ENCODE measurements at regions not wholly inside any gene's neighbourhood (a gene's known extent, or its start where the extent isn't known, plus 50 kb on each side); places are given as distances from the start of the nearest gene placed in this dataset.

DNA sequence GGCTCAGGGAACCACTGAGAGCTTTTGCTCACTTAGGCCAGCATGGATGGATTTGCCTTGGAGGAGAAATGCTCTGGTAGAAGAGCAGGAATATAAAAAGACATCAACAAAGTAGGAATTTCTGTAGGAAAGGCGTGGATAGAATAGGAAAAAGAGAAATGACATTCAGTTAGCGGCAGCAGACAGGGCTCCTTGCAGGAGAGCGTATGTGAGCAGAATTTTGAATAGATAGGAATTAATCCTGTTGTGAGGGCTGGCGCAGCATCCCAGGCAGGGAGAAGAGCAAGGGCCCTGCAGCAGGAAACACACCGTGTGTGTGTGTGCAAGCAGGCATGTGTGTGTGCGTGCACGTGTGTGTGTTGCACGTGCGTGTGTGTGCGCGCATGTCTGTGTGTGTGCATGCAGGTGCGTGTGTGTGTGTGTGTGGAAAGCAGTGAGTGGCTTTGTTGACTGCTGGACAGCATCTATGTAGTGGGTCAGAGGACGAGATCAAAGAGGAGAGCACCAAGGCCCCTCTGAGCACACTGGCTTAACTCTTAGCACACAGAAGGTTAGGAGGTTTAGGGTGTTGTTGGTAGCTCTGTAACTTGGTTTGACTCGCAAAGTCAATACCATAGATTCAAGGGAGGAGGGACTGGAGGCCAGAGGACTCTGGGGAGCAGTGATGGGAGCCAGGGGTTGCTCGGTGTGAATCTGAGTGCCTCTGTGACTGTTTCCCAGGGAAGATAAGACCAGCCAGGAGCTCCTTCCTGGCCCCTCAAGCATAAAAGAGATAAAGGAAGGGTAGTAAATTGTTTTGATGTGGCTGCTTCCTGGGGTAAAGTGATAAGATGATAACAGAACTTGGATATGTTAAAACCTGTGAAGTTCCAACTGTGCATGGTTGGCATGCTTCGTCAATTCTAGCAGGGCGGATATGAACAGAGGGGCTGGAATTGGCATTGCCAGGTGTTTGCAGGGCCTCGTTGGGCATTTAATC is 639.5 kb downstream of the NR2F2 start (continued):
- TF ChIP-seq TSHZ2 (CRISPR knock-in tag; IDR thresholded peaks at IDR 0.05) (no peak), POU6F1 (CRISPR knock-in tag; IDR thresholded peaks at IDR 0.05; ENCODE audit: borderline replicate concordance, low read depth) (no peak)

DNA sequence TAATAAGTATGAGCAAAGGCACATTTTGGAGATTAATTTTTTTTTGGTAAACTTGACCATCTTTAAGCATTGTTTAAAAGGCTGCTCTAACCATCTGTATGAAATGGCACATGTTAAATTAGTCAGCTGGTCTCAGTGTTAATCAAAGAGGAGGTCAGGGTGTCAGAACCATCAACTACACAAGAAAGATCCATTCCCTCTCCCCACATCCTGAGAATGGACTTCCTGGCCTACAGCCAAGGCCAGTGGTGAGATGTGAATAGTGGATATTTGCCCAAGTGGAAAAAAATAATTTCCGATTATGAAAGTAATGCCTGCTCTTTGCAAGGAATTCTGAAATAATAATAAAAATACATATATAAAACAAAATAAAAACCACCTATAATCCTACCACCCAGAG is 641.7 kb downstream of the NR2F2 start:
- no peak for ATAC-seq
- TF ChIP-seq ISL1 (CRISPR knock-in tag; IDR thresholded peaks at IDR 0.05) (no peak), BACH2 (CRISPR knock-in tag; IDR thresholded peaks at IDR 0.05; ENCODE audit: borderline replicate concordance) (no peak), OSR1 (CRISPR knock-in tag; IDR thresholded peaks at IDR 0.05) (no peak)

DNA sequence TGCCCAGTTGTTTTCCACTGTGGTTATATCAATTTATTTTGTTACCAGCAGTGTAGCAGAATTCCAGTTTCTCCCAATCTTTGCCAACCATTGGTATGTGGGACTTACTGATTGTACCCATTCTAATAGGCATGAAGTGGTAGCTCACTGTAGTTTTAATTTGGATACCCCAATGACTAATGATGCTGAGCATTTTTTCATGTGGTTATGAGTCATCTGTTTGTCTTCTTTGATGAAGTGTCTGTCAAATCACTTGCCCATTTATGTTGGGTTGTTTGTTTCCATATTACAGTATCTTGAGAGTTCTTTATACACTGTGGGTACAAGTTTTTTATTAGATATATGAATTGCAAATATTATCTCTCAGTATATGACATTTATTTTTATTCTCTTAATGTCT is 644.3 kb downstream of the NR2F2 start:
- no peak for ATAC-seq
- TF ChIP-seq ZNF565 (CRISPR knock-in tag; conservative IDR thresholded peaks at IDR 0.05; ENCODE audit: low read depth) (no peak), TOX (CRISPR knock-in tag; IDR thresholded peaks at IDR 0.05; ENCODE audit: borderline replicate concordance) (no peak), SNAI2 (CRISPR knock-in tag; IDR thresholded peaks at IDR 0.05) (no peak), ZC3H10 (CRISPR knock-in tag; IDR thresholded peaks at IDR 0.05) (no peak)
- TF ChIP-seq, protein P1, sequence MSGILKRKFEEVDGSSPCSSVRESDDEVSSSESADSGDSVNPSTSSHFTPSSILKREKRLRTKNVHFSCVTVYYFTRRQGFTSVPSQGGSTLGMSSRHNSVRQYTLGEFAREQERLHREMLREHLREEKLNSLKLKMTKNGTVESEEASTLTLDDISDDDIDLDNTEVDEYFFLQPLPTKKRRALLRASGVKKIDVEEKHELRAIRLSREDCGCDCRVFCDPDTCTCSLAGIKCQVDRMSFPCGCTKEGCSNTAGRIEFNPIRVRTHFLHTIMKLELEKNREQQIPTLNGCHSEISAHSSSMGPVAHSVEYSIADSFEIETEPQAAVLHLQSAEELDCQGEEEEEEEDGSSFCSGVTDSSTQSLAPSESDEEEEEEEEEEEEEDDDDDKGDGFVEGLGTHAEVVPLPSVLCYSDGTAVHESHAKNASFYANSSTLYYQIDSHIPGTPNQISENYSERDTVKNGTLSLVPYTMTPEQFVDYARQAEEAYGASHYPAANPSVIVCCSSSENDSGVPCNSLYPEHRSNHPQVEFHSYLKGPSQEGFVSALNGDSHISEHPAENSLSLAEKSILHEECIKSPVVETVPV (CRISPR knock-in tag; IDR thresholded peaks at IDR 0.05) = no peak

DNA sequence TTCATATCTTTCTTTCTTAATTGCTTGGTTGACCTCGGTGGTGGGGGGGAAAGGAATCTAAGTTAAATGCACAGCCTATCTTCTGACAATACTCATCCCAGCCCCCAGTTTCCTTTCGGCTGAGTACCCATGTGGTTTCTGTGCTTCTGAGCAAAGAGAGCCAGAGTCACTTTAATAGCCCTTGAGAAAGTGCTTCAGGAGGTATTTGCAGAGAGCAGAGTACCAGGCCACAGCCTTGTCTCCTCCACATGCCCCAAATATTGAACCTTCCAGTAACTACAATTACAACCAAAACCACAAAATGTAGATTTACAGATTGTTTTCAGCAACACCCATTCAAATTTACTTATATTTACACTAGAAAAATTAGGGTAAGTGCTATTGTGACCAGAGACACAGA is 647.4 kb downstream of the NR2F2 start:
- TF ChIP-seq ZFP3 (CRISPR knock-in tag; IDR thresholded peaks at IDR 0.05) = no peak
- no peak for TF ChIP-seq CSDC2 (CRISPR knock-in tag; IDR thresholded peaks at IDR 0.05)
- ATAC-seq = no peak

GRCh38 chr15:96978937-96979473 is 648.5 kb downstream of the NR2F2 start:
- no peak for ATAC-seq
- TF ChIP-seq TSHZ2 (CRISPR knock-in tag; IDR thresholded peaks at IDR 0.05) (no peak), CSDC2 (CRISPR knock-in tag; IDR thresholded peaks at IDR 0.05) (no peak), PPARA (CRISPR knock-in tag; IDR thresholded peaks at IDR 0.05; ENCODE audit: borderline replicate concordance) (no peak), ESRRG (CRISPR knock-in tag; IDR thresholded peaks at IDR 0.05) (no peak), ZFP3 (CRISPR knock-in tag; IDR thresholded peaks at IDR 0.05) (no peak), BACH2 (CRISPR knock-in tag; IDR thresholded peaks at IDR 0.05; ENCODE audit: borderline replicate concordance) (no peak), SNAI2 (CRISPR knock-in tag; IDR thresholded peaks at IDR 0.05) (no peak), ZNF8 (CRISPR knock-in tag; IDR thresholded peaks at IDR 0.05) (no peak), POU6F1 (CRISPR knock-in tag; IDR thresholded peaks at IDR 0.05; ENCODE audit: borderline replicate concordance, low read depth) (no peak), ISL1 (CRISPR knock-in tag; IDR thresholded peaks at IDR 0.05) (no peak), TOX (CRISPR knock-in tag; IDR thresholded peaks at IDR 0.05; ENCODE audit: borderline replicate concordance) (no peak), ZC3H10 (CRISPR knock-in tag; IDR thresholded peaks at IDR 0.05) (no peak), OSR1 (CRISPR knock-in tag; IDR thresholded peaks at IDR 0.05) (no peak), ZNF70 (CRISPR knock-in tag; IDR thresholded peaks at IDR 0.05) (no peak)
- TF ChIP-seq, protein P2, sequence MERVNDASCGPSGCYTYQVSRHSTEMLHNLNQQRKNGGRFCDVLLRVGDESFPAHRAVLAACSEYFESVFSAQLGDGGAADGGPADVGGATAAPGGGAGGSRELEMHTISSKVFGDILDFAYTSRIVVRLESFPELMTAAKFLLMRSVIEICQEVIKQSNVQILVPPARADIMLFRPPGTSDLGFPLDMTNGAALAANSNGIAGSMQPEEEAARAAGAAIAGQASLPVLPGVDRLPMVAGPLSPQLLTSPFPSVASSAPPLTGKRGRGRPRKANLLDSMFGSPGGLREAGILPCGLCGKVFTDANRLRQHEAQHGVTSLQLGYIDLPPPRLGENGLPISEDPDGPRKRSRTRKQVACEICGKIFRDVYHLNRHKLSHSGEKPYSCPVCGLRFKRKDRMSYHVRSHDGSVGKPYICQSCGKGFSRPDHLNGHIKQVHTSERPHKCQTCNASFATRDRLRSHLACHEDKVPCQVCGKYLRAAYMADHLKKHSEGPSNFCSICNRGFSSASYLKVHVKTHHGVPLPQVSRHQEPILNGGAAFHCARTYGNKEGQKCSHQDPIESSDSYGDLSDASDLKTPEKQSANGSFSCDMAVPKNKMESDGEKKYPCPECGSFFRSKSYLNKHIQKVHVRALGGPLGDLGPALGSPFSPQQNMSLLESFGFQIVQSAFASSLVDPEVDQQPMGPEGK (CRISPR knock-in tag; IDR thresholded peaks at IDR 0.05; ENCODE audit: borderline replicate concordance) = no peak
- TF ChIP-seq, protein P1 (CRISPR knock-in tag; IDR thresholded peaks at IDR 0.05) = no peak

Data from SK-N-SH treated with all-trans-retinoic acid at 6 μM for 48 hours (cell line).